NCI-H748 treated with DMSO at 0.1 percent for 48 hours (cell line): ENCODE measurements at regions not wholly inside any gene's neighbourhood (a gene's known extent, or its start where the extent isn't known, plus 50 kb on each side); places are given as distances from the start of the nearest gene placed in this dataset.

ENCODE experiments used
- DNase-seq: peaks from one replicate; lab custom pipeline; 2025; lab: John Stamatoyannopoulos, UW

DNA sequence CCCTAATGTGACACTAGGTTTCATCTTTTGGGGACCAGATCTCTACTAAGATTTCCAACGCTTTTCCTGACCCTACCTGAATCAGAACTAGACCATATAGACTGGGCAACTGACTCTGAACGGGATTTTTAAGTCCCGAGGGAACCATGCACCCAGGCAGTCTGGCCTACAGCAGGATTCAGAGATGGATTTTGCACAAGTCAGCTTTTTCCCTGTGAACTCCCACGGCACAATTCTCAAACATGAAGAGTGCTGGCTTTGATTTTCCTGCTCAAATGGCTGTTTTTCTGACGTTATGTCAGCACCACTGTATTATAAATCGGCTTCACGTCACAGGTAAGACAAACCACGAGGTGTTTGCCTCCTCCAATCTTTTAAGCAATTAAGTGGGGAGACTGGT lies 409.1 kb downstream of the TCERG1L start:
- DNase-seq = no peak

DNA sequence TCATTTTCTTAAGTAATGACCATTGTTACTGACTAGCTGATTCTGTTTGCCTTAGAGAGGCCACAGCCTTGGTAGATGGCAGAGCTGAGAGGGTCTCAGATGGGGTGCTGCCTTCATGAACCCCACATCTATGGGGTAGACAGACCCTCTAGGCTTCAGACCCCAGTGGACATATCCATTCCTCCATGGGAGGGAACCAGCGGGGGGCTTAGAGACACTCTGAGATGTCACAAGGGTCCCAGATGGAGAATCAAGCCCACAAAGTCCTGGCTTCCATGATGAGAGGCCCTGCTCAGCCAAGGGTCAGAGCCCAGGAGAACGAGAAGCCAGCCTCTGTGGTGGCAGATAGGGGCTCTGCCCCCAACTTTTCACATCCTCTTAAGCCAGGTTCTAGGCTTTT lies 408.6 kb downstream of the TCERG1L start:
- DNase-seq = no peak

DNA sequence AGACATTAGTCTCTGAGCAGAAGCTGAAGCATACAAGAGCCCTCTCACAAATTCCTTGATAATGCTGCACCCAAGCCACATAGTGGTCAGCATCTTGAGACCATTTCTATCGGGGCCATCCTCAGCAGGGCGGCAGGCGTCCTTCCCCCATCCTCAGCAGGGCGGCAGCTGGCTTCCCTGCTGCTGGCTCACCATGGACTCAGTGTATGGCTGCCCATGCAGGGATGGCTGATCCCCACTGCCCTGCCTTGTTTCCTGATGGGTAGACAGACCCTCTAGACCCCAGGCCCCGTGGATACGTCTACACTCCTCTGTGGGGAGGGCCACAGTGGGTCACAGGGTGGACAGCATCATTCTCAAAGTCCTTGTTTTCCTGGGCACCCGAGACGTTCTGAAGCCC lies 406.8 kb downstream of the TCERG1L start:
- no peak for DNase-seq

DNA sequence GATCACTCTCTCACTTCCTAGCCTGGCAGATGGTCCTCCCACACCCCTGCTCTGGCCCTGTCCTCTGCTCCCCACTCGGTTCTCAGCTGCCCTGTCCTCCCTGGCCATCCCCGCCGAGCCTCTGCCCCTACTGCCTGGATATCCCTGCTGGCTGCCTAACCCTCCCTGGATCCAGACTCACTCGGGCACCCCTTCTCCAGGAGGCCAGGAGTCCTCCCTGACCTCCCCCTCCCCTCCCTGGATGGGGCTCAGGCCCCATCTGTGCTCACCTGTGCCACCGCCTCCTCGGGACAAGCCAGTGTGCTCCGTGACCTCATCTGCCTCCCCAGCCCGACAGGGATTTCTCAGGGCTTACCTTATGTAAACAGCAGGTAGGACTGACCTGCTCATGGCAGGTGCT lies 406.1 kb downstream of the TCERG1L start:
- DNase-seq = no peak

DNA sequence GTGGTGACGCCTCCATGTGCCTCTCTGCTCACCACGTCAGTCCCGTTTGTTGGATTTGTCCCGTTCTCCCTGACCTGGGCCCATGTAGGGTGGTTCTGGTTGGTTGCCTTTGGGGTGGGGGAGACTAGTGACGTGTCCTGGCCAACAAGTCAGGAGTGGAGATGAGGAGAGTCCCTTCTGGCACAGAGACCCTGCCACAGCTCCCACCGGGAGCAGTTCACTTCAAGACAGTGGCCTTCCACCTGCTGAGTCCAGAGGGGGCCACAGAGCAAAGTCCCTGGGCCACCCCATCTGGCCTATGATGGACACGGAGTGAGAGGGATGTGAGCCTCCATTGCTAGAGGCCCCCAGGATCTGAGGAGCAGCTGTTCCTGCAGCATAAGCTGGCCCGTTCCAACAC lies 405.6 kb downstream of the TCERG1L start:
- DNase-seq = no peak

DNA sequence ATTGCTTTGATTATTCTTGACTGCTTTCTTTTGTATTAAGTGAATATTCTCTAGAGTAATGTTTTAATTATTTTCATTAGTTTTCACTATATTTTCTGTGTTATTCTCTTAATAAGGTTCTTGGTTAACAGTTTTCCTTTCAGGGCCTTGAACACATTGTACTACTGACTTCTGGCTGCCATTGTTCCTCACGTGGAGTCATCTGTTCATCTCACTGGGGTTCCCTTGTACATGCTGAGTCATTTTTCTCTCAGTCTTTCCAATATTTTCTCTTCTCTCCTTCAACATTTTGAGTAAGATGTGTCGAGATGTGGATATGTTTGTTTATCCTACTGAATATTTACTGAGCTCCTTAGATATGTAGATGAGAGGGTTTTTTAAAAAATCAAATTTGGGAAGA lies 400.7 kb downstream of the TCERG1L start:
- DNase-seq = no peak

DNA sequence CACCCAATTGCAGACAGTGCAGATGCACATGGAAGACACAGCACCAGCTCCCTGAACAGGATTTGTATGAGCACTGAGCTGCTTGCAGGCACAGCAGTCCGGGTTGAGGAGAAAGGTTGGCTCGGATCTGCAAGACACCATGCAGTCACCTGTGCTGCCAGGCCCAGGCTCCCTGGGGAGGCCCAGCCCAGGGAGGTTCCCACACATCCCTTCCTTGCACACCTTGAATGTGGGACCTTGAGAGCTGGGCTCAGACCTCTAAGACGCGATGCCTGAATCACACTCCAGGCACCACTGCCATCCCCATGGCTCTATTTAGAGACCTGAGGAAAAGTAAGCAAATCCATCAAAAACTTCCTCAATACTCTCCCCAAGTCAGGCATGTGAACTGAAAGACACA lies 397.7 kb downstream of the TCERG1L start:
- no peak for DNase-seq

DNA sequence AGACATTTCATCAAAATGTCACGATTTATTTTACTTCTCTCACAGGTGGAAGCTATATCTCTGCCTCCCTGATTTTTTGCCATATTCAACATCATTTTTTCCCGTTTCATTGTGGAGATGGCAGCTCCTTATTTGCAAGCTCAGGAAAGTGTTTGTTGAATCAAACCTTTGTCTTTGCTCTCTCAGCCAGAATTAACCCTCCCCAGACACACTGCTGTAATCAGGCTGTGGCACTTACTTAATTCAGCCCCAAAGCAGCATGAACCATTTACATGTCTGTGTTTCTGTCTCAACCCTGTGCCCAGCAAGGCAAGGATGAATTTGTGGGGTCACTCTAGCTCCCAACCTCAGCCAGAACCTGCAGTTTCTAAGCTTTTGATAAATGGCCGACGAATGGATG lies 397.2 kb downstream of the TCERG1L start:
- no peak for DNase-seq

DNA sequence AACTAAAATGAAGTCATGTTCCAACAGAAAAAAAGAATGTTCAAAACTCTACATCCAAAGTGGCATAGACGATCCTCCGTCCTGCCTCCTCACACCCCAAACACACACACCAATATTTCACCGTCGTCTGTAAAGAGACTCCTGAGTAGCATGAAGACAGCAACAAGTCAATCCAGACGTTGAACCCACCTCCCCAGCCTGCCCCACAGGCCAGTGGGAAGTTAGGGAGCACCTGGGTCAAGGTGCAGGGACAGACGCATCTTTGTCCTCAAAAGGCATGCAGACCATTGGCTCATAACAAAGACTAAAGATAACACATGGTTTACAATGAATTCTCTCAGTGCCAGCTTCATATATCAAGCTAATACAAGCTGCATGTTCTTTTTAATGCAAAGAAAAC lies 396.5 kb downstream of the TCERG1L start:
- no peak for DNase-seq

DNA sequence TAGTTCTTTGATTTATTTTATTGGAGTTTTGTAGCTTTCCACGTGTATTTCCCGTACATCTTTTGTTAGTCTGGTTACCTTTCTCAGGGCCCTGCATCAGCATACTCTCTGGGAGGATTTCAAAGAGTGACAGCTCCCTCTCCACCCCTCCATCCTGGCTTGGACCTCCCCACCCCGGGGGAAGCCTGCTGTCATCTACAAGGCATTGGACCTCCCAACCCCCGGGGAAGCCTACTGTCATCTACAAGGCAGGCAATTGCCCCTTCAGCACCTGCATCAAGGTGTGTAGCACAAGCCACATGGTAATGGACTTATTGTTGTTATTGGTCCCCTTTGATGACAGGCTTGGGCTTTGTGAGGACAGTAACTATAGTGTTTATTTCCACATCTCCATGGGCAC lies 390.1 kb downstream of the TCERG1L start:
- DNase-seq = no peak

DNA sequence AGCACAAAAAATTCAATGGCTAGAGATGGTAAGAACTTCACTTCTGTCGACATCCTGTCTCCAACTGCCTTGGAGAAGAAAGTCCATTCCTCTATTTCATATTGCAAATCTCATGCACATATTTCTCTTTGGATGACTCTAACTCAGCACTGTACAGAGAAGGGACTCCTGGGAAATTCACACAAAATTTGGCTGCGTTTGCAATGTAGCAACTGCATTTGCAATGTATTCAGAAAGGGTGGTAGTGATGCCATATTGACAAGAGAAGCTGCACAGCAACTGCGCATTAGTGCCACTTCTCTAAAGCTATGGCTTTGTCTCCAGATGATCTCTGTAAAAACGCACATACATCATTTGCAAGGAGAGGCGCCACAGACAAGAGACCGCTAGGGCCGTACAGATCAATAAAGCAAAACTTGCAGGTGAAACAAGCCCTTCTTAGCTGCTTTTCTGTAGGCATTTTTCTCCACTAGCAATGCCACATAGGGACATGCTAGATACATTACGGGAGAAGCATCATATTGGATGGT lies 389.5 kb downstream of the TCERG1L start:
- DNase-seq = no peak

DNA sequence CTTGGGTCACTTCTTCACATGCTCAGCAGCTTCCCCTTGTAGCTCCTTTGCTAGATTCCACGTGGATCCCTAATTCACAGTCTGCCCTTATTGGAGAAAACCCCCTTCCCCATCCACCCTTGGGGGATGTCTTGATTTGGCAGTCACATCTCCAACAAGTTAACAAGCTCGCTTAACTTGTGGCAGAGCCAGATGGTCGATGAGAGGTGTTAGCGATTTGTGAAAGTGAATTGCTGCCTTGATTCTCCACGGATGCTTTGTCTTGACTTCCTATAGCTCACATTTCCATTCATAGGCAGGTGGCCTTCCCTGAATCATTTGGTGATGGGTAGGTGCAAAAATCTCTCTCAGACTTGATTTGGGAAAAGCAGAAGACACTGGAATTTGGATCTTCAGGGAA lies 387.9 kb downstream of the TCERG1L start:
- DNase-seq = no peak

DNA sequence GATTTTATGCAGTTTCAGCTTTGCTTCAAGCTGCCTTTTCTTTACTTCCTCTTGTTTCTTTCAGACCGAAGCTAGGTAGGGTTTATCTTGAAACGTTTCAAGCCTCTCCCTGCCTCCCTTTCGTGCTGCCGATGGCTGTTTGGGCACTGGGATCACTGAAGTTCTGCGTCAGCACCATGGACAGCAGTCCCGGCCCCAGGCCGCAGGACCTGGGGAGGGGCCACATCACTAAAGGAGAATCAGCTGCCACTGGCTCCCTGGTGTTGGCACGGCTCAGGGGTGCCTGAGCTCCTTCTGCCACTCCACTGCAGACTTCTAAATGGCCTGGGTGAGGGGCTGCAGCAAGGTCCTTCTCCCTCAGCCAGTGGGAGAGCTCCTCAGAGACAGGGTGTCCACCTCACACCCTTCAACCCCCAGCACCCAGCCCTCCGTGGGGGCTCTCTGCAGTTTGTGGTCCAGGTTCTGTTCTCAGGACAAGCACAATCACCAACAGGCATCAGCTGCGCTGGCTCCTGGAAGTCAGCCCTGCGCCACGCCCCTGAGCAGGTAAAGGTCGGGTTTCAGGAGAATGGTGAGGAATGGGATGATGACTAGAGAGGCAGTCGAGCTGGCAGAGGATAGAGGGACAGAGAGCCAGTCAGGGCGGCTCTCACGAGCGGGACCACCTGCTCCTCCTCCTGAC lies 387.2 kb downstream of the TCERG1L start:
- DNase-seq = no peak

DNA sequence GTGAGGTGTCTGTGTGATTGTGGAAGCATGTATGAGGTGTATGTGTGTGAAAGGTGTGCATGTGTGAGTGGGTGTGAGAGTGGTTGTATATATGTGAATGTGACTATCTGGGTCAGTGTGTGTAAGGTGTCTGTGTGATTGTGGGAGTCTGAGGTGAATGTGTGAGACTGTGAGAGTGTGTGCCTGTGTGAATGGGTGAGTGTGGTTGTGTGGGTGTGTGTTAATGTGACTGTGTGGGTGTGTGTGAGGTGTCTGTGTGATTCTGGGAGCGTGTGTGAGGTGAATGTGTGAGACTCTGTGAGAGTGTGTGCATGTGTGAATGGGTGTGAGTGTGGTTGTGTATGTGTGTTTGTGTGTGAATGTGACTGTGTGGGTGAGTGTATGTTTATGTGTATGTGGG lies 385.1 kb downstream of the TCERG1L start:
- no peak for DNase-seq

DNA sequence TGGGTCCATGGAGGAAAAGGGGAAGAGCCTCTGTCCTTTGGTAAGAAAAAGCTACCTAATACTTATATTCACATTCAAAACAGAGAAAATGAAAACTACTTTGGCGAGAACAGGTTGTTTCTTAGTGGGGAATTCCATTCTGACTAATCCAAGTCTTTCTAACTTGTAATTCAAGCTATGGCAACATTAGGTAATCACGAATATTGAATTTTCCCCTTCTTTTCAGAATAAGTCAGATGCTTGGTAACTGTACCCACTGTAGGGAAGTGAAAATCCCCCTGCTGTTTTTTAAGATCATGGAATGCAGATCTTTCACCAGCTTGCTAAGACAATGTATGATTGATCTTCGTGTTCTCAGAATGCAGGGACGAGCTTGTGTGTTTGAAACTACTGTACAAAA lies 384.4 kb downstream of the TCERG1L start:
- DNase-seq = no peak

DNA sequence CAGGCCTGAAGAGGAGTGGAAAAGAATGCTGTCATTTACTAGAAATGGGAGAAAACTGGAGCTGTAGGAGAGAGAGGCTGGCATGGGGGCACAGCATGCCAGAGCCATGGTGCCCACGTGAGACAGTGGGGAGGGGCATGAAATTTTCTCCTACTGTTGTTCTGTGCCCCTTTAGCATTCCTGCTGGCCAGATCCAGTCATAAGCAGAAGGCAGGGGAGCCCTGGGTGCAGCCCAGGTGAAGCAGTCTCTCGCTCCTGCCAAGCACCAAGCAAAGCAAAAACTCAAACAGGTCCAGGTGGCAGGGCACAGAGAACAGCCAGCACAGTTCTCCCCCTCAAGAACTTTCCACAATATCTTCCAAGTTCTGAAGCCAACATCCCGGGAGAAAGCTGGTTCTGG lies 383.2 kb downstream of the TCERG1L start:
- no peak for DNase-seq

DNA sequence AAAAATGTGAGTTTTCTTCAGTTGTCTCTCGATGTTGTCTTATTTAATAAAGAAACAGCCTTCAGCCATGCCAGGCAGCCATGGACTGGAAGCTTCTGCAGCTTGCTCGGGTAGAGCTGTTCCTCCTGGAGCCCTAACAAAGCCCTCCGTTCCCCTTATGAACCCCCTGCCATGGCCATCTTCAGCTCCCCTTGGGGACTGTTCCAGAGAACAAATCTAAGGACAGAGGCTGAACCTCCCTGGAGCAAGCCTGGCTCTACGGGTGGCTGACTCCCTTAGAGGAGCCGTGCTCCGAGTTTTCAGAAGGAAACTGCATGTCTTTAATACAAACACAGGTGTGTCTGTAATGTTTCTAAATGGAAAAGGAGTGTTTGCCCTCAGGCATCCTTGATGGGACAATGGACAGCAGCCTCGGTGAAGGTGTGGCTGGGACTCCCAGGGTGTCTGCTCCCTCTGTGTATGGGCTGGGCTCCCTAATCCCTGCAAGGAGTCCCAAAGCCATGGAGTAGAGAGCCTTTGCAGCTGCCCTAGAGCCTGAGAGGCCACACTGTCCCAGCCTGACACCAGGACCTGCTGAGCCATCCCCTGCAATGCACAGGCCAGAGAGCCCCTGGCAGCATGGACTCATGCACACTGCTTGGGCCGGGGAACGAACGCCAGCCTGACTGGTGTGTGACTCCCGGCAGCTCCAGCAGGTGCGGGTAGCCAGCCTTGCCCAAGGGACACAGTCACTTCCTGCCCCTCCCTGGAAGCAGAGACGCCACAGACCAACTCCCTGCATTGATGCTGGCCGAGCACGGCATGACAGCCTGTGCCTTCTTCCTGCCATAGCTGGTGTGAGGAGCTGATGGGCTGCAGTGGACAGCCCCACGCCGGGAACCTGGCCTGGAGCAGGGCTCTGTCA lies 381.8 kb downstream of the TCERG1L start:
- peak; percentile 7 for DNase-seq

DNA sequence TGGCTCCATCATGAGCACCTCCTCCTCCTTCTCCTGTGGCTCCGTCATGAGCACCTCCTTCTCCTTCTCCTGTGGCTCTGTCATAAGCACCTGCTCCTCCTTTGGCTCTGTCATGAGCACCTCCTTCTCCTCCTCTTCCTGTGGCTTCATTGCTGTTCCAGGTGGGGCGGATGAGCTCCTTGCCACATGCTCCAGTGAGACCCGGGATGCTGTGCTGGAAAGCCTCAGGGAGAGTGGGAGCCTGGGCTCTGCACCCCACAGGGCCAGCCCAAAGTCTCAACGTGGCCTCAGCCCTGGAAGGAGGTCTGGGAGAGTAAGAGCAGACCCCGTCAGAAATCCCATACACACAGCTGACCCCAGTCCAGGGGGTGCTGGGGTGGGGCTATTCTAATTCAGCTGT lies 380.7 kb downstream of the TCERG1L start:
- DNase-seq = no peak

DNA sequence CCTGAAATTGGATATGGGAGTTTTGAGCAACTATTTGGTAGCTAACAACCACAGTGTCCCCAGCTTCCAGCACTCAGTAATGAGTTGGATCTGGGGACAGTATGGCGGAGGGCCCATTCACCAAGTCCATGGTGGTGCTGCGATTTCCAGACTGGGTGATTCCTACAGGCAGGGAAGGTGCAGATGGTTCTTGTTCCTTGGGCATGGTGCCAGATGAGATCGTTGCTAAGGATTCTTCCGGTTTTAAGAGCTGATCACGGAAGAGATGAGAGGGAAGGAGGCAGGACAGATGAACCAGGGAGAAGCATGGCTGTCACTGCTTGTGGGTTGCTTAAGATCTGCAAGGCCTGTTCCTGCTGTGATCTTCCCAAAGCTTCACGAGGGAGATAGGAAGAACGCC lies 380.3 kb downstream of the TCERG1L start:
- no peak for DNase-seq

DNA sequence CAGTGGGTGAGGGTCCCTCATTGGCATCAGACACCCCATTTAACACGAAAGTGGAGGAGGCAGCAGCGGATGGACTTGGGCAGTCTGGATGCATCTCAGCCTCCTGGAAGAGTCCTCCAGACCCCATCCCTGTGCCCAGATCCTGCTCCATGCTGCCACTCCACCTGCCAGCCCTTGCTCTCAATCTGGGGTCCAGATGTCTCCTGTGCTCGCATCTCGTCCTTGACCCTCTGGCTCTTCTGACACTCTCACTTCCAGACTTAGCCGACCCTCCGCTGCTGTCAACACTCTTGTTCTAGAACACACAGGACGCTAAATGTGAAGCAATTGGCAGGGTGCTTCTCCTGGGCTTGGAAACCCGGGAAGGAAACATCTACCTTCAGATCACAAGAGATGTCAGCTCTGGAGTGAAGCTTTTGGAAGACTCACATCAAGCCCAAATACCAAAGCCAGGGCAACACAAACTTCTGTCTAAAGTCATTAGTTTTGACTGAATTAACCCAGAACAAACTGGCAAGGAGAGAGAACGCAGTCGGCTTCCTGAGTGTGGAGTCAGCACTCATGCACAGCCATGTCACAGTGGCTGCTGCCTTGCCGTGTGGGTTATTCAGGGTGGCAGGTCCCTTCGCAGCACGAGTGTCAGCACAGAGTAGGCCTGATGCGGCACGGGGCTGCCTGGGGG lies 379.1 kb downstream of the TCERG1L start:
- no peak for DNase-seq

DNA sequence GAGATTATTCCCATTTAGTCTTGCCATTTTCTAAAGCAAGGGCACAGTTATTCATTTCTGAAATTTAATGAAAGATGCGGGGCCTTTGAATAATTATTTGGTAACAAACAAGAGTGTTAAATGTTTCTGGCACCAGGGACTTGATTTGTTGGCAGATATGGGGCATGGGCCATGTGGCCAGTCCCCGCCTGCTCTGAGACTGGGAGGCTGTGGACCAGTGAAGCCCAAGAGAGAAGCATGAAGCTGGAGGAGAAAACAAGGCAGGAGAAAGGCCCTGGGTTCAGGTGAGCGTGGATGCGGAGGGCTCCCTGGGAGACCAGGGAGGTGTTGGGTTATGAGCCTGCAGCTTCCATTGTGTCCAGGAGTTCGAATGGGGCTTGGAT lies 378.5 kb downstream of the TCERG1L start:
- DNase-seq = no peak

DNA sequence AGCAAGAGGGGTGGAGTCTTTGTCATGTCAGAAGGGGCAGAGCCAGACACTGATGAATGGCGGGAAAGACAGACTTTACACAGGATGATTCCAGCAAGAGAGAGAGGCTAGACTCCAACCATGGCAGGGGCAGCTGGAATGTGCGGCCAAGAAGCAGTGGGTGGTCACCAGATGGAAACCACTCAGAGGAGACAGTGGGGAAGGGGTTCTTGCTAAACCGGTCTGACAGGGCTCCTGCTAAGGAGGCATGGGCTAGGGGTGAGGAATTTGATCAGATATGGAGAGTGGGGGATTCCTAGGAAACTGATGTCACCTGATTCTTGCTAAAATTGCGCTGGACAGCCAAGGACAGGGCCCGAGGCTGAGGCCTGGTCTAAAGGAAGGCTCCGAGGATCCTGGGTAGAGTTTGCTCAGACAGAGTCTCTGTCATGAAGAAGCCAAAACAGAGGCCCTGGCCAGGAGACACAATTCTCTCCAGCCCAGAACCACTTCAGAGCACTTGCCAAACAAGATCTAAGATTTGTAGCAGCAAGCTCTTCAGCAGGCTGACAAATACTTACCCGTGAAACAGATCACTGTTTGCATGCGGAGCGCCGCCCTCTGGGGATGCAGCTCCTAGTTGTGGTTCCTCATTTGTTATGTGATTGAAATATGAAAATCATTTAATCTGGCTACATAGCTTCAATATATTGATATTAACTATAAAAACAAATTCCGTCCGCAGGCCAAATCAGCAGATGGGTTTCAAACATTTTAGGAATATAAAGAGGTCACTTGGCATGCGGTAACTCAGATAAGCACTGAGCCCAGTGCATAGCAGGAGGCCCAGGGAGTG lies 377.0 kb downstream of the TCERG1L start:
- DNase-seq = peak; percentile 1
